H9 (cell line): ENCODE measurements at regions not wholly inside any gene's neighbourhood (a gene's known extent, or its start where the extent isn't known, plus 50 kb on each side); places are given as distances from the start of the nearest gene placed in this dataset.

Experiments used
- DNase-seq: peaks from one replicate; pipeline ENCODE4 v3.0.0-alpha.2; 2017
- H2AFZ ChIP-seq: one replicate; pipeline ENCODE4 v1.6.1; 2013; ENCODE audit warnings: mild to moderate bottlenecking, low read length, control low read depth, moderate library complexity
- H2AK5ac ChIP-seq: 2 replicates; pipeline ENCODE4 v1.6.1; 2013; ENCODE audit warnings: low read length, control low read depth, mixed read lengths; ENCODE audit not compliant: insufficient read length
- H2BK120ac ChIP-seq: one replicate; pipeline ENCODE4 v1.6.1; 2013; ENCODE audit warnings: low read depth, mild to moderate bottlenecking, low read length, control low read depth, inconsistent platforms; ENCODE audit not compliant: poor library complexity, severe bottlenecking
- H2BK12ac ChIP-seq: 2 replicates; pipeline ENCODE4 v1.6.1; 2013; ENCODE audit warnings: low read length, control low read depth, mixed read lengths, low read depth; ENCODE audit not compliant: insufficient read length
- H2BK15ac ChIP-seq: 2 replicates; pipeline ENCODE4 v1.6.1; 2013; ENCODE audit warnings: low read depth, low read length, control low read depth
- H2BK20ac ChIP-seq: one replicate; pipeline ENCODE4 v1.6.1; 2013; ENCODE audit warnings: low read depth, mild to moderate bottlenecking, low read length, control low read depth, inconsistent platforms; ENCODE audit not compliant: poor library complexity, severe bottlenecking
- H2BK5ac ChIP-seq: 2 replicates; pipeline ENCODE4 v1.6.1; 2013; ENCODE audit warnings: low read length, control low read depth, mixed read lengths; ENCODE audit not compliant: insufficient read length
- H3K14ac ChIP-seq: 2 replicates; pipeline ENCODE4 v1.6.1; 2013; ENCODE audit warnings: low read length, control low read depth; ENCODE audit not compliant: insufficient read depth
- H3K18ac ChIP-seq: 2 replicates; pipeline ENCODE4 v1.6.1; 2013; ENCODE audit warnings: low read depth, mild to moderate bottlenecking, mixed read lengths, low read length, control low read depth; ENCODE audit not compliant: insufficient read length
- H3K23ac ChIP-seq: 2 replicates; pipeline ENCODE4 v1.6.1; 2013; ENCODE audit warnings: low read length, control low read depth, mixed read lengths, low read depth; ENCODE audit not compliant: insufficient read length
- H3K23me2 ChIP-seq: 2 replicates; pipeline ENCODE4 v1.6.1; 2013; ENCODE audit warnings: low read depth, mild to moderate bottlenecking, mixed read lengths, low read length, control low read depth; ENCODE audit not compliant: insufficient read length, poor library complexity, severe bottlenecking
- H3K27ac ChIP-seq: 2 replicates; pipeline ENCODE4 v1.5.1; 2013; ENCODE audit warnings: low read length, control low read depth, mixed read lengths, low read depth; ENCODE audit not compliant: insufficient read length
- H3K27me3 ChIP-seq: 2 replicates; pipeline ENCODE4 v1.6.1; 2013; ENCODE audit warnings: low read length, control low read depth, inconsistent platforms; ENCODE audit not compliant: insufficient read depth
- H3K4ac ChIP-seq: 2 replicates; pipeline ENCODE4 v1.6.1; 2013; ENCODE audit warnings: low read depth, mild to moderate bottlenecking, control low read depth, inconsistent platforms, low read length, moderate library complexity
- H3K4me1 ChIP-seq: 2 replicates; pipeline ENCODE4 v1.6.1; 2013; ENCODE audit warnings: low read length, control low read depth, inconsistent platforms; ENCODE audit not compliant: insufficient read depth
- H3K4me2 ChIP-seq: 2 replicates; pipeline ENCODE4 v1.6.1; 2013; ENCODE audit warnings: low read length, control low read depth, mixed read lengths; ENCODE audit not compliant: insufficient read length, insufficient read depth
- H3K56ac ChIP-seq: 2 replicates; pipeline ENCODE4 v1.6.1; 2013; ENCODE audit warnings: low read depth, mild to moderate bottlenecking, mixed read lengths, low read length, control low read depth; ENCODE audit not compliant: insufficient read length
- H3K79me1 ChIP-seq: 2 replicates; pipeline ENCODE4 v1.6.1; 2013; ENCODE audit warnings: low read depth, mild to moderate bottlenecking, moderate library complexity, low read length, control low read depth, inconsistent platforms; ENCODE audit not compliant: insufficient read depth, poor library complexity, severe bottlenecking
- H3K79me2 ChIP-seq: 2 replicates; pipeline ENCODE4 v1.6.1; 2013; ENCODE audit warnings: low read length, control low read depth, inconsistent platforms; ENCODE audit not compliant: insufficient read depth
- H3K9ac ChIP-seq: 2 replicates; pipeline ENCODE4 v1.6.1; 2013; ENCODE audit warnings: low read length, control low read depth, mixed read lengths; ENCODE audit not compliant: insufficient read length; ENCODE audit errors: extremely low read depth
- H3K9me3 ChIP-seq: one replicate; pipeline ENCODE4 v1.6.1; 2013; ENCODE audit warnings: low read depth, low read length, inconsistent platforms; ENCODE audit not compliant: control insufficient read depth
- H3T11ph ChIP-seq: one replicate; pipeline ENCODE4 v1.6.1; 2013; ENCODE audit warnings: mild to moderate bottlenecking, low read length, control low read depth, inconsistent platforms
- H4K20me1 ChIP-seq: one replicate; pipeline ENCODE4 v1.6.1; 2013; ENCODE audit not compliant: control insufficient read depth, insufficient read length, insufficient read depth
- H4K5ac ChIP-seq: 2 replicates; pipeline ENCODE4 v1.6.1; 2013; ENCODE audit warnings: low read depth, mild to moderate bottlenecking, mixed read lengths, low read length, control low read depth; ENCODE audit not compliant: insufficient read length
- H4K8ac ChIP-seq: replicated peaks from 2 replicates; pipeline ENCODE4 v1.6.1; 2013; ENCODE audit warnings: low read length, control low read depth, mixed read lengths, low read depth; ENCODE audit not compliant: insufficient read length
- H4K91ac ChIP-seq: 2 replicates; pipeline ENCODE4 v1.6.1; 2013; ENCODE audit warnings: low read depth, mild to moderate bottlenecking, moderate library complexity, mixed read lengths, low read length, control low read depth; ENCODE audit not compliant: insufficient read length
- H3K27ac Mint-ChIP-seq, 3 experiments: 2 replicates in 2 of 3; 3 replicates in 1 of 3; pipeline ENCODE4 v1.8.0; 2020 to 2021; ENCODE audit warnings: mixed read lengths in 3 of 3, mild to moderate bottlenecking in 1 of 3, moderate library complexity in 1 of 3
- H3K27me3 Mint-ChIP-seq: 2 replicates; pipeline ENCODE4 v1.8.0; 2021; ENCODE audit warnings: low read depth, mild to moderate bottlenecking, moderate library complexity, mixed read lengths
- H3K36me3 Mint-ChIP-seq, 3 experiments: 2 replicates in 2 of 3; 3 replicates in 1 of 3; pipeline ENCODE4 v1.8.0; 2020 to 2021; ENCODE audit warnings: low read depth in 3 of 3, mixed read lengths in 3 of 3; ENCODE audit not compliant: insufficient read depth in 1 of 3
- H3K4me1 Mint-ChIP-seq, 2 experiments: 2 replicates each; pipeline ENCODE4 v1.8.0; 2020; ENCODE audit warnings: mixed read lengths in 2 of 2
- H3K4me3 Mint-ChIP-seq, 2 experiments: 2 replicates in 1 of 2; 3 replicates in 1 of 2; pipeline ENCODE4 v1.8.0; 2020 to 2021; ENCODE audit warnings: mild to moderate bottlenecking in 2 of 2, mixed read lengths in 2 of 2, moderate library complexity in 1 of 2
- H3K9me3 Mint-ChIP-seq, 2 experiments: 2 replicates in 1 of 2; 3 replicates in 1 of 2; pipeline ENCODE4 v1.8.0; 2020; ENCODE audit warnings: mild to moderate bottlenecking in 2 of 2, mixed read lengths in 2 of 2, moderate library complexity in 1 of 2
- CTCF ChIP-seq: fragments of 200-600 bp; sonication (generic); conservative IDR thresholded peaks from 3 replicates; pipeline ENCODE4 v1.8.0; 2021; ENCODE audit warnings: antibody characterized with exemption, mild to moderate bottlenecking
- WGBS: extraction: QIAGEN DNeasy Blood & Tissue Kit; methylation state at CpG from one replicate; pipeline ENCODE4 v1.1.7; 2013; ENCODE audit warnings: missing lambda C conversion rate, low lambda C conversion rate, mixed read lengths; ENCODE audit not compliant: insufficient read length; ENCODE audit errors: extremely low coverage; 5-methylcytosine and 5-hydroxymethylcytosine counted together

DNA sequence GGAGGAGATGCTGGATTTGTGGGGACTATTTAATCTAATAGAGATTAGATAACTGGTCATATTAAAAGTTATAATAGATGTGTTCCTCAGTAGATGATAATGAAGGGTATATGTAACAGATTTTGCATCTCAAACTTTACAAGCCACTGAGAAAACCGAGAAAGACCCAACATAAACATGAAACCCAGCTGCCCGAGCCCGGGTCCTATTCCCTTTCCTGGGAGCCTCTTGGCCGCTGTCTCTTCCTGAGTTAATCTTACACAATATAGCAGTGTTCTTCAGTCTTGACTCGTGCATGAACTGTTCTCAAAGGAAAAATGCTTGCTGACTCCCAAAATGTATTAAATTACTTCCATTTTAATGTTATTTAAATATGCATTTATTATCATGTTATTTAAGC is 94.5 kb downstream of the COPS8 start:
- Histone ChIP-seq H3K4me2 (no peak overlapping the region), H3K18ac (no peak overlapping the region), H3K27me3 (no peaks in the 10 kb centered on the region; the same call in 1 of the 2 replicates), H3K4ac (no peak overlapping the region), H2BK12ac (no peak overlapping the region), H4K91ac (no peak overlapping the region), H2AFZ (no peak overlapping the region), H4K20me1 (no peaks in the 10 kb centered on the region), H3K56ac (no peak overlapping the region), H4K5ac (no peak overlapping the region), H2AK5ac (no peak overlapping the region), H3K9me3 (no peaks in the 10 kb centered on the region), H3K4me1 (no peaks in the 10 kb centered on the region), H3T11ph (no peak overlapping the region), H3K14ac (no peak overlapping the region), H2BK5ac (no peak overlapping the region), H3K23me2 (no peaks in the 10 kb centered on the region), H4K8ac (no peak overlapping the region), H3K79me2 (no peaks in the 10 kb centered on the region), H3K23ac (no peak overlapping the region), H3K9ac (no peak overlapping the region), H2BK20ac (no peak overlapping the region), H3K79me1 (no peaks in the 10 kb centered on the region), H2BK15ac (no peak overlapping the region), H2BK120ac (no peak overlapping the region), H3K27ac (no peak overlapping the region)
- 0 out of 7 replicates have a peak, but pooled peaks cover 0 to 1% (median 0%) of the 10 kb centered on the region in 3 experiments for H3K36me3 Mint-ChIP-seq
- no peak overlapping the region for H3K4me3 Mint-ChIP-seq
- DNase-seq: no peak
- no peak overlapping the region for H3K27ac Mint-ChIP-seq
- TF ChIP-seq CTCF: no peak
- WGBS: no CpG with 5 or more reads among the region's 5 CpGs
- peaks cover 7% of the 10 kb centered on the region for H3K27me3 Mint-ChIP-seq
- 0 out of 4 replicates have a peak, but pooled peaks cover 0 to under 1% of the 10 kb centered on the region in 2 experiments for H3K4me1 Mint-ChIP-seq
- peaks cover 0 to 2% of the 10 kb centered on the region in 2 experiments; a peak in 1 of 5 replicates for H3K9me3 Mint-ChIP-seq
